Neural crest cell (in vitro differentiated cells): ENCODE measurements at regions not wholly inside any gene's neighbourhood (a gene's known extent, or its start where the extent isn't known, plus 50 kb on each side); places are given as distances from the start of the nearest gene placed in this dataset.
"Not testable (repeated sequence)": the region's sequence is repeated elsewhere in the genome, so short reads cannot be mapped to it uniquely, and the experiment has no call there.

Experiments
- DNase-seq: peaks from one replicate; pipeline ENCODE4 v3.0.0; 2021; ENCODE audit warnings: low read depth, mixed read lengths, low spot score
- H3K27ac Mint-ChIP-seq: one replicate; pipeline ENCODE4 v1.8.0; 2021; ENCODE audit warnings: mild to moderate bottlenecking, mixed read lengths; ENCODE audit not compliant: unreplicated experiment
- H3K27me3 Mint-ChIP-seq: 2 replicates; pipeline ENCODE4 v1.8.0; 2021; ENCODE audit warnings: low read depth, mild to moderate bottlenecking, mixed read lengths
- H3K36me3 Mint-ChIP-seq: 2 replicates; pipeline ENCODE4 v1.8.0; 2021; ENCODE audit warnings: low read depth, mild to moderate bottlenecking, mixed read lengths
- H3K4me1 Mint-ChIP-seq: 2 replicates; pipeline ENCODE4 v1.8.0; 2021; ENCODE audit warnings: mixed read lengths
- H3K4me3 Mint-ChIP-seq: one replicate; pipeline ENCODE4 v1.8.0; 2021; ENCODE audit warnings: mild to moderate bottlenecking, mixed read lengths
- H3K9me3 Mint-ChIP-seq: 2 replicates; pipeline ENCODE4 v1.8.0; 2021; ENCODE audit warnings: mixed read lengths
- TF ChIP-seq, protein P1 (sequence below): fragments of 200-600 bp; sonication (generic); conservative IDR thresholded peaks from 2 replicates; pipeline ENCODE4 v1.5.0; 2021; ENCODE audit warnings: antibody characterized with exemption, mild to moderate bottlenecking

DNA sequence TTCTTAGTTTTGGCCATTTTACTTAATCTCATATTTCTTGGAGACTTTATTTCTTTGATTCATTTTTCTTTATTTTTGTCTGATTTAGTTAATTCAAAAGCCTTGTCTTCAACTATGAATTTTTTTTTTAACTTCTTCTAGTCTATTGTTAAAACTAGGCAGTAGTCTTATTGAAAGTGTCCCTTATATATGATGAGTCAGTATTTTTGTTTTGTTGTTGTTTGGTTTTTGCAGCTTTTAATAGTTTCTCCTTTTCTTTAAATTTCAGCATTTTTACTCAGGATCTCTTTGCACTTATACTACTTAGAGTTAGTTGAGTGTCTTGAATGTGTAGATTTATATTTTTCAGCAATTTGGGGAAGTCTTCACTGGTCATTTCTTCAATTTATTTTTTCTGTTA is 758.5 kb upstream of the CDH8 start:
- H3K36me3 Mint-ChIP-seq = peaks cover 4% of the 10 kb centered on the region
- no peak for DNase-seq
- H3K9me3 Mint-ChIP-seq = peaks cover 12% of the 10 kb centered on the region
- H3K27ac Mint-ChIP-seq = no peak overlapping the region
- no peak overlapping the region for H3K4me3 Mint-ChIP-seq
- TF ChIP-seq, protein P1, sequence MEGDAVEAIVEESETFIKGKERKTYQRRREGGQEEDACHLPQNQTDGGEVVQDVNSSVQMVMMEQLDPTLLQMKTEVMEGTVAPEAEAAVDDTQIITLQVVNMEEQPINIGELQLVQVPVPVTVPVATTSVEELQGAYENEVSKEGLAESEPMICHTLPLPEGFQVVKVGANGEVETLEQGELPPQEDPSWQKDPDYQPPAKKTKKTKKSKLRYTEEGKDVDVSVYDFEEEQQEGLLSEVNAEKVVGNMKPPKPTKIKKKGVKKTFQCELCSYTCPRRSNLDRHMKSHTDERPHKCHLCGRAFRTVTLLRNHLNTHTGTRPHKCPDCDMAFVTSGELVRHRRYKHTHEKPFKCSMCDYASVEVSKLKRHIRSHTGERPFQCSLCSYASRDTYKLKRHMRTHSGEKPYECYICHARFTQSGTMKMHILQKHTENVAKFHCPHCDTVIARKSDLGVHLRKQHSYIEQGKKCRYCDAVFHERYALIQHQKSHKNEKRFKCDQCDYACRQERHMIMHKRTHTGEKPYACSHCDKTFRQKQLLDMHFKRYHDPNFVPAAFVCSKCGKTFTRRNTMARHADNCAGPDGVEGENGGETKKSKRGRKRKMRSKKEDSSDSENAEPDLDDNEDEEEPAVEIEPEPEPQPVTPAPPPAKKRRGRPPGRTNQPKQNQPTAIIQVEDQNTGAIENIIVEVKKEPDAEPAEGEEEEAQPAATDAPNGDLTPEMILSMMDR = no peak
- H3K27me3 Mint-ChIP-seq = no peaks in the 10 kb centered on the region
- no peaks in the 10 kb centered on the region for H3K4me1 Mint-ChIP-seq

DNA sequence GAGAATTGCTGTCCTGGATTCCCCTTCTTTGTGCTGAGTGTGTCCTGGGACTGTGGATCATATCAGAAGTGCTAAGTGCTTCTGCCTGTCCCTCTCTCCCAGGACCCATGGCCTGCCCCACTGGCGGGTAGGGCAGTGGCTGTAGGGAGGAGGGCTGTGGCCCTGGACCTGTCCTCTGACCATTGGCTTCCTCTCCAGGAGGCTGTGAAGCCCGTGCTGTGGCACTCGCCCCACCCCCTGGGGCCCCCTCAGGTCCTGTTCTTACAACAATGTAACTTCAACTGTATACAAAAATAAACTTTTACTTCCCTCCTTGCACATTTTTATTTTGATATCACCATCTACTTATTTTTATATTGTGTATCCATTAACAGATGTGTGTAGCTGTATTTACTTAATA is 743.8 kb upstream of the CDH8 start:
- not testable (repeated sequence) for DNase-seq, H3K36me3 Mint-ChIP-seq, H3K27me3 Mint-ChIP-seq, H3K4me1 Mint-ChIP-seq, H3K4me3 Mint-ChIP-seq, H3K27ac Mint-ChIP-seq
- peaks cover 10% of the 10 kb centered on the region for H3K9me3 Mint-ChIP-seq

DNA sequence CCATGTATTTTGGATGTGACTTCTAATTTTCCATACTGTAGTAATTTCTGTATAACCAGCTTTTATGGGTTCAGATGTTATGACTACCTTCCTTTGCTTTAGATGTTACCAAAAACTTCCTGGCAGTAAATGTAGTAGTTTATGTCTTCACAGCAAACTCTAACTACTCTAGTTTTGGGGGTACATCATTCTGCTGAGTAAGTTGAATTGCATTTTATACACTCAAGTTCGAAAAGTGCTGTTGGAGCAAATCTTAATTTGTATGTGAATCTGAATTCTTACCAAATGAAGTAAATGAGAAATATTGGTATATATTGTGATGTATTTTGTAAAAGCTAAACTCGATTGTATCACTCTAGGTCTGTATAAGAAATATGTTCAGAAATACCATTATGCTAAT is 728.3 kb upstream of the CDH8 start:
- Mint-ChIP-seq H3K27ac (no peak overlapping the region), H3K4me3 (no peak overlapping the region), H3K36me3 (no peaks in the 10 kb centered on the region), H3K4me1 (no peaks in the 10 kb centered on the region), H3K9me3 (peaks cover 5% of the 10 kb centered on the region), H3K27me3 (no peaks in the 10 kb centered on the region)
- no peak for DNase-seq
- TF ChIP-seq, protein P1 = no peak

DNA sequence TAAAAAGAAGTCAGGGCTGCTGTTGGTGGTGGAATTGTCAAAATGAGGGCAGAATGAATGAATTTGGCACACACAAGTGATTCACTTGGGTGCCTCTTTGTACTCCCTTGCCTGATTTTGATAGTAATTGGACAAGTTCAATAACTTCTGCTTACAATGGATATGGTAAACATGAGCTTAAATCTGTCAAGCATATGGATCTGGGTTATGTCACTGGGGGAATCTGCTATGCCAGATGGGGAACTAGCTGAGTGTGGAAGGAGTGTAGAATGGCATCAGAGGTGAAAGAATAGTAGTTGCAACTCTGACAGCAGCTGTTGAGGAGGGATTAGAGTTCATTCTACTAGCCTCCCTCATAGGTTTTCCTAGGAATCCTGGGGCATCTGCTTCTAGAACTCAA is 724.2 kb upstream of the CDH8 start:
- DNase-seq = no peak
- Mint-ChIP-seq H3K27me3 (no peaks in the 10 kb centered on the region), H3K4me3 (no peak overlapping the region), H3K36me3 (no peaks in the 10 kb centered on the region), H3K4me1 (no peaks in the 10 kb centered on the region), H3K27ac (no peak overlapping the region), H3K9me3 (peaks cover 5% of the 10 kb centered on the region)
- TF ChIP-seq, protein P1 = no peak

DNA sequence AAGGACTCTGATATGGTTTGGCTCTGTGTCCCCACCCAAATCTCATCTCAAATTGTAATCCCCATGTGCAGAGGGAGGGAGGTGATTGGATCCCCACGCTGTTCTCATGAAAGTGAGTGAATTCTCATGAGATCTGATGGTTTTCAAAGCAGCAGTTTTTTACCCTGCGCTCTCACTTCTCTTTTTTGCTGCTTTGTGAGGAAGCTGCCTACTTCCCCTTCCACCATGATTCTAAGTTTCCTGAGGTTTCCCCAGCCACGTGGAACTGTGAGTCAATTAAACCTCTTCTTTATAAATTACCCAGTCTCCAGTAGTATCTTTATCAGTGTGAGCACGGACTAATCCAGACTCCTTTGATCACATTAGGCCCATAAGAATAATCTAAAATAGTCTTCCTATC is 719.7 kb upstream of the CDH8 start:
- Mint-ChIP-seq H3K4me3 (no peak overlapping the region), H3K27me3 (no peaks in the 10 kb centered on the region), H3K4me1 (no peaks in the 10 kb centered on the region)

DNA sequence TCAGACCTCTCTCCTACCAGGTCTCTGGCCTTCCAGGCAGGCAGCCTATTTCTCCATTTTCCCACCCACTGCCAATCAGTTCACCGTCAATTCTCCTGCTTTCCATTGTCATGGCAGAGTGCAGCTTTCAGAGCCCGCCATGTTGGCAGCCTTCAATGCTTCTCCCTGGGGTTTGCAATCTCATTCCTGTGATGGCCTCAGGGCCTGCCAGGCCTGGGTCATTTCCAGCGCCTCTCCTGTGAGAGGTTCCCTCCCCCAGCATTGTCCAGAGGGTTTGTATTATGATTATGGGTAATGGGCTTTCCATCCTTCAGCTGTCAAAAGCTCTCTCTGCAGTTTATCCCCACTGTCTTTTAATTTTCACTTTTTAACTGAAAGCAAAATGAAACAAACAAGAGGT is 716.6 kb upstream of the CDH8 start:
- Mint-ChIP-seq H3K36me3 (peaks cover 3% of the 10 kb centered on the region), H3K27me3 (no peaks in the 10 kb centered on the region), H3K9me3 (no peaks in the 10 kb centered on the region), H3K4me1 (no peaks in the 10 kb centered on the region), H3K4me3 (no peak overlapping the region), H3K27ac (no peak overlapping the region)
- TF ChIP-seq, protein P1 = no peak
- DNase-seq = no peak

More for the DNA sequence above, 719.7 kb upstream of the CDH8 start:
- DNase-seq = no peak
- H3K36me3 Mint-ChIP-seq = peaks cover 3% of the 10 kb centered on the region
- TF ChIP-seq, protein P1 = no peak
- H3K27ac Mint-ChIP-seq = no peak overlapping the region
- H3K9me3 Mint-ChIP-seq = peaks cover 5% of the 10 kb centered on the region
